CD14-positive monocyte (primary cell): ENCODE measurements at regions not wholly inside any gene's neighbourhood (a gene's known extent, or its start where the extent isn't known, plus 50 kb on each side); places are given as distances from the start of the nearest gene placed in this dataset.

ENCODE experiments used
- DNase-seq, 3 donors: peaks; one replicate each; pipeline ENCODE4 v3.0.0-alpha.2; 2011 to 2022
- H2AFZ ChIP-seq: 2 replicates; pipeline ENCODE4 v1.6.0; 2012; ENCODE audit warnings: mild to moderate bottlenecking, low read depth, low read length, inconsistent platforms; ENCODE audit not compliant: insufficient read depth, poor library complexity, severe bottlenecking
- H3K27ac ChIP-seq, 2 donors: 1 replicate in 1 of 2; 2 replicates in 1 of 2; pipeline ENCODE4 v1.5.1; 2012 to 2013; ENCODE audit warnings: low read length in 2 of 2, control low read depth in 1 of 2, inconsistent platforms in 1 of 2, low read depth in 1 of 2, mild to moderate bottlenecking in 1 of 2
- H3K27me3 ChIP-seq, 2 donors: one replicate each; pipeline versions ENCODE4 v1.6.0 to v1.6.1; 2011 to 2013; ENCODE audit warnings: low read length in 2 of 2; ENCODE audit not compliant: control insufficient read depth in 2 of 2, insufficient read depth in 2 of 2
- H3K36me3 ChIP-seq, 2 donors: replicated peaks in 1 of 2; 1 replicate in 1 of 2; 2 replicates in 1 of 2; pipeline versions ENCODE4 v1.5.1 to v1.6.1; 2012 to 2013; ENCODE audit warnings: low read length in 2 of 2, control low read depth in 1 of 2, inconsistent platforms in 1 of 2, mild to moderate bottlenecking in 1 of 2; ENCODE audit not compliant: insufficient read depth in 2 of 2, control insufficient read depth in 1 of 2
- H3K4me1 ChIP-seq, 2 donors: 1 replicate in 1 of 2; 2 replicates in 1 of 2; pipeline versions ENCODE4 v1.5.1 to v1.6.1; 2012 to 2013; ENCODE audit warnings: low read length in 2 of 2, control low read depth in 1 of 2, inconsistent platforms in 1 of 2, mild to moderate bottlenecking in 1 of 2, moderate library complexity in 1 of 2; ENCODE audit not compliant: insufficient read depth in 2 of 2, control insufficient read depth in 1 of 2
- H3K4me2 ChIP-seq: replicated peaks from 2 replicates; pipeline ENCODE3; 2012; ENCODE audit warnings: low read length, moderate library complexity, mild to moderate bottlenecking; ENCODE audit not compliant: poor library complexity, severe bottlenecking; ENCODE audit errors: extremely low read depth
- H3K4me3 ChIP-seq, 3 experiments: fragments of 200-600 bp in 1 of 3; sonication (generic) in 1 of 3; replicated peaks in 1 of 3; 1 replicate in 2 of 3; 2 replicates in 1 of 3; pipeline ENCODE4 v1.5.1; 2011 to 2013; ENCODE audit warnings: low read length in 3 of 3, mild to moderate bottlenecking in 3 of 3, control low read depth in 2 of 3, low read depth in 2 of 3, inconsistent platforms in 1 of 3, moderate library complexity in 1 of 3
- H3K79me2 ChIP-seq: 2 replicates; pipeline ENCODE4 v1.6.0; 2012; ENCODE audit warnings: mild to moderate bottlenecking, control low read depth, inconsistent platforms, low read length, moderate library complexity; ENCODE audit not compliant: insufficient read depth
- H3K9ac ChIP-seq: 2 replicates; pipeline ENCODE4 v1.6.0; 2017; ENCODE audit warnings: low read length, mild to moderate bottlenecking; ENCODE audit not compliant: insufficient read depth, poor library complexity, severe bottlenecking
- H3K9me3 ChIP-seq, 2 donors: replicated peaks in 1 of 2; 1 replicate in 1 of 2; 2 replicates in 1 of 2; pipeline versions ENCODE4 v1.5.1 to v1.6.1; 2012 to 2013; ENCODE audit warnings: low read length in 2 of 2, control low read depth in 1 of 2; ENCODE audit not compliant: control insufficient read depth in 1 of 2, insufficient read depth in 1 of 2
- H4K20me1 ChIP-seq: 2 replicates; pipeline ENCODE4 v1.6.0; 2012; ENCODE audit warnings: mild to moderate bottlenecking, low read length, control low read depth, moderate library complexity; ENCODE audit not compliant: insufficient read depth
- H3K27ac Mint-ChIP-seq, 7 donors: one replicate each; pipeline ENCODE4 v1.8.0; 2020; ENCODE audit warnings: mild to moderate bottlenecking in 7 of 7, mixed read lengths in 7 of 7, moderate library complexity in 6 of 7, inconsistent platforms in 2 of 7
- H3K27me3 Mint-ChIP-seq, 3 donors: one replicate each; pipeline ENCODE4 v1.8.0; 2021 to 2022; ENCODE audit warnings: low read depth in 3 of 3, mild to moderate bottlenecking in 3 of 3, mixed read lengths in 3 of 3, moderate library complexity in 3 of 3, inconsistent platforms in 1 of 3
- H3K36me3 Mint-ChIP-seq, 2 donors: one replicate each; pipeline ENCODE4 v1.8.0; 2020; ENCODE audit warnings: mixed read lengths in 2 of 2, inconsistent platforms in 1 of 2, mild to moderate bottlenecking in 1 of 2
- H3K4me1 Mint-ChIP-seq: one replicate; pipeline ENCODE4 v1.8.0; 2020; ENCODE audit warnings: mild to moderate bottlenecking, mixed read lengths
- H3K4me3 Mint-ChIP-seq, 2 donors: one replicate each; pipeline ENCODE4 v1.8.0; 2020; ENCODE audit warnings: mild to moderate bottlenecking in 2 of 2, mixed read lengths in 2 of 2, moderate library complexity in 1 of 2
- H3K9me3 Mint-ChIP-seq, 7 donors: one replicate each; pipeline ENCODE4 v1.8.0; 2020 to 2022; ENCODE audit warnings: mixed read lengths in 7 of 7, mild to moderate bottlenecking in 6 of 7, moderate library complexity in 6 of 7, inconsistent platforms in 2 of 7
- WGBS: methylation state at CpG from one replicate; pipeline ENCODE4 v1.1.5; 2013; ENCODE audit warnings: missing lambda C conversion rate; ENCODE audit not compliant: insufficient coverage; 5-methylcytosine and 5-hydroxymethylcytosine counted together
- intact Hi-C, 2 donors: fragments of 100-400 bp; cut with micrococcal nuclease; formaldehyde crosslinking; loops; one replicate each; pipeline versions ENCODE4 v1.15.0 to v1.15.1; 2023
- TF ChIP-seq, protein P1 (sequence below): fragments of 200-600 bp; IDR thresholded peaks from one replicate; pipeline ENCODE4 v1.8.0; 2022; ENCODE audit warnings: antibody characterized with exemption, mild to moderate bottlenecking

DNA sequence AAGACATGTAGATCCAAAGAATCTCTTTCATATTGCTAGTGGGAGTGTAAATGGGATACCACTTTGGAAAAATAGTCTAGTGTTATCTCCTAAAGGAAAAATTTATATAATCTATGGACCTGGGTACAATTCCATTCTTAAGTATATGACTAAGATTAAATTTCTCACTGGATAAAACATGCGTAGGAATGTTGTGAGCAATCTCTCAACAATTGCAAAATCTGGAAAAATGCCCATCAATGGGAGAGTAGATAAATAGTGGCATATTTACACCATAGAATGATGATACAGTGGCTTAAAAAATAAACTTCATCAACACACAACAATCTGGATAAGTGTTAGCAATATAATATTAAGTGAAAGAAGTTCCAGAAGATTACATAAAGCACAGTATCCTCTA lies 469.5 kb downstream of the MAN2A1 start:
- no CpG with 5 or more reads among the region's 1 CpG for WGBS
- Mint-ChIP-seq H3K9me3 (peaks cover 0 to 6% (median 2%) of the 10 kb centered on the region in 7 donors), H3K4me1 (no peaks in the 10 kb centered on the region), H3K27me3 (no peaks in the 10 kb centered on the region), H3K36me3 (no peaks in the 10 kb centered on the region), H3K27ac (no peak overlapping the region), H3K4me3 (no peak overlapping the region)
- no peak overlapping the region for H3K4me2 ChIP-seq
- H4K20me1 ChIP-seq = no peaks in the 10 kb centered on the region
- no peak for DNase-seq
- H2AFZ ChIP-seq = no peak overlapping the region
- H3K36me3 ChIP-seq = no peaks in the 10 kb centered on the region
- H3K9me3 ChIP-seq = no peaks in the 10 kb centered on the region
- TF ChIP-seq, protein P1, sequence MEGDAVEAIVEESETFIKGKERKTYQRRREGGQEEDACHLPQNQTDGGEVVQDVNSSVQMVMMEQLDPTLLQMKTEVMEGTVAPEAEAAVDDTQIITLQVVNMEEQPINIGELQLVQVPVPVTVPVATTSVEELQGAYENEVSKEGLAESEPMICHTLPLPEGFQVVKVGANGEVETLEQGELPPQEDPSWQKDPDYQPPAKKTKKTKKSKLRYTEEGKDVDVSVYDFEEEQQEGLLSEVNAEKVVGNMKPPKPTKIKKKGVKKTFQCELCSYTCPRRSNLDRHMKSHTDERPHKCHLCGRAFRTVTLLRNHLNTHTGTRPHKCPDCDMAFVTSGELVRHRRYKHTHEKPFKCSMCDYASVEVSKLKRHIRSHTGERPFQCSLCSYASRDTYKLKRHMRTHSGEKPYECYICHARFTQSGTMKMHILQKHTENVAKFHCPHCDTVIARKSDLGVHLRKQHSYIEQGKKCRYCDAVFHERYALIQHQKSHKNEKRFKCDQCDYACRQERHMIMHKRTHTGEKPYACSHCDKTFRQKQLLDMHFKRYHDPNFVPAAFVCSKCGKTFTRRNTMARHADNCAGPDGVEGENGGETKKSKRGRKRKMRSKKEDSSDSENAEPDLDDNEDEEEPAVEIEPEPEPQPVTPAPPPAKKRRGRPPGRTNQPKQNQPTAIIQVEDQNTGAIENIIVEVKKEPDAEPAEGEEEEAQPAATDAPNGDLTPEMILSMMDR = no peak
- H3K27ac ChIP-seq = no peak overlapping the region
- no peaks in the 10 kb centered on the region for H3K4me1 ChIP-seq
- no peaks in the 10 kb centered on the region for H3K79me2 ChIP-seq
- H3K27me3 ChIP-seq = no peaks in the 10 kb centered on the region
- intact Hi-C loops = no loop called here
- no peak overlapping the region for H3K9ac ChIP-seq
- no peak overlapping the region for H3K4me3 ChIP-seq

DNA sequence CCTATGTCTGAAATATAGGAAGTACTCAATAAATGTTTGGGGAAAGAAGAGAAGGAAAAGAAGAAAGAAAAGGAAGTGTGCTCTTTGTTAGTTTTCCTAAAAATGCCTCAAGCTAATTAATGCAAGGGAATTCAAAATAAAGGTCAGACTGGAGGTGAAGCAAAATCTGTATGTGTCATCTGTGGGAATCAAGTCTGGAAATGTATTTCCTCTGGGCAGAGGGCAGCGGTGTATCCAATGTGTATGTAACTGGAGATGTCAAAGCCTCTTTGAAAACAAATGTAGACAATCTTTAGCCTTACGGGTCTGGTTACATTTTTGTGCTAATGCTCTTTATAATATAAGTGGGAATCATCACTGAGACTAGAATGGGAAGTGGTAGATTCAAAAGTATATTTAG lies 471.4 kb downstream of the MAN2A1 start:
- H3K27ac Mint-ChIP-seq = no peak overlapping the region
- Histone ChIP-seq H3K79me2 (no peaks in the 10 kb centered on the region), H4K20me1 (no peaks in the 10 kb centered on the region), H3K9ac (no peak overlapping the region), H3K9me3 (no peaks in the 10 kb centered on the region), H3K27me3 (no peaks in the 10 kb centered on the region), H3K36me3 (no peaks in the 10 kb centered on the region), H2AFZ (no peak overlapping the region), H3K4me3 (no peak overlapping the region), H3K4me1 (no peaks in the 10 kb centered on the region), H3K4me2 (no peak overlapping the region), H3K27ac (no peak overlapping the region)
- DNase-seq = no peak
- intact Hi-C loops = no loop called here
- H3K4me1 Mint-ChIP-seq = no peaks in the 10 kb centered on the region
- no CpG with 5 or more reads among the region's 2 CpGs for WGBS
- TF ChIP-seq, protein P1 = no peak
- no peaks in the 10 kb centered on the region for H3K36me3 Mint-ChIP-seq
- no peaks in the 10 kb centered on the region for H3K27me3 Mint-ChIP-seq
- H3K4me3 Mint-ChIP-seq = no peak overlapping the region
- H3K9me3 Mint-ChIP-seq = peaks cover 0 to 8% (median 0%) of the 10 kb centered on the region in 7 donors
